GM18502 (cell line): ENCODE measurements at regions not wholly inside any gene's neighbourhood (a gene's known extent, or its start where the extent isn't known, plus 50 kb on each side); places are given as distances from the start of the nearest gene placed in this dataset.

Experiments
- ATAC-seq: cut with Tn5 transposase; IDR thresholded peaks from one replicate; pipeline ENCODE4 v1.9.1; 2021; ENCODE audit warnings: mild to moderate bottlenecking; ENCODE audit not compliant: unreplicated experiment, poor library complexity

- no peak for ATAC-seq
These were observed 128.3 kb downstream of the AACS start for GRCh38 chr12:125193376-125194152.

GRCh38 chr12:125194163-125194773, 129.0 kb downstream of the AACS start:
- no peak for ATAC-seq

- no peak for ATAC-seq
These were observed 129.8 kb downstream of the AACS start for GRCh38 chr12:125194987-125195386.

GRCh38 chr12:125197326-125197725, 132.1 kb downstream of the AACS start:
- no peak for ATAC-seq

GRCh38 chr12:125198652-125199051, 133.4 kb downstream of the AACS start:
- no peak for ATAC-seq

- no peak for ATAC-seq
These were observed 135.9 kb downstream of the AACS start for GRCh38 chr12:125201090-125201489.

GRCh38 chr12:125201940-125202339, 136.7 kb downstream of the AACS start:
- ATAC-seq, result no peak

- no peak for ATAC-seq
These were observed 137.2 kb downstream of the AACS start for GRCh38 chr12:125202421-125202820.

GRCh38 chr12:125203145-125203765, 138.0 kb downstream of the AACS start:
- ATAC-seq, result peak; percentile 84

GRCh38 chr12:125205386-125205785, 140.2 kb downstream of the AACS start:
- no peak for ATAC-seq

GRCh38 chr12:125206711-125207110, 141.5 kb downstream of the AACS start:
- no peak for ATAC-seq

- ATAC-seq, result no peak
These were observed 143.1 kb downstream of the AACS start for GRCh38 chr12:125208334-125208733.

- no peak for ATAC-seq
These were observed 143.7 kb downstream of the AACS start for GRCh38 chr12:125208942-125209341.

- ATAC-seq, result no peak
These were observed 145.0 kb downstream of the AACS start for GRCh38 chr12:125210104-125210755.

GRCh38 chr12:125211464-125211863, 146.2 kb downstream of the AACS start:
- no peak for ATAC-seq

- no peak for ATAC-seq
These were observed 149.1 kb downstream of the AACS start for GRCh38 chr12:125214289-125214688.

- ATAC-seq, result no peak
These were observed 151.5 kb downstream of the AACS start for GRCh38 chr12:125216756-125217155.

GRCh38 chr12:125217308-125217707, 152.1 kb downstream of the AACS start:
- ATAC-seq, result no peak

GRCh38 chr12:125218952-125219351, 153.7 kb downstream of the AACS start:
- ATAC-seq, result no peak

- ATAC-seq, result no peak
These were observed 155.4 kb downstream of the AACS start for GRCh38 chr12:125220404-125221273.
